Pons (tissue), 1 donor: ENCODE measurements at regions not wholly inside any gene's neighbourhood (a gene's known extent, or its start where the extent isn't known, plus 50 kb on each side); places are given as distances from the start of the nearest gene placed in this dataset.

Experiments used
- DNase-seq: peaks from one replicate; pipeline ENCODE4 v3.0.0-alpha.2; 2016; ENCODE audit warnings: low spot score

- no peak for DNase-seq
Observed at GRCh38 chr10:47231414-47231813, 68.6 kb upstream of the GDF10 start.

GRCh38 chr10:47233631-47234030 is 66.4 kb upstream of the GDF10 start:
- DNase-seq: no peak

- DNase-seq: no peak
Observed at GRCh38 chr10:47235484-47235883, 64.5 kb upstream of the GDF10 start.

DNA sequence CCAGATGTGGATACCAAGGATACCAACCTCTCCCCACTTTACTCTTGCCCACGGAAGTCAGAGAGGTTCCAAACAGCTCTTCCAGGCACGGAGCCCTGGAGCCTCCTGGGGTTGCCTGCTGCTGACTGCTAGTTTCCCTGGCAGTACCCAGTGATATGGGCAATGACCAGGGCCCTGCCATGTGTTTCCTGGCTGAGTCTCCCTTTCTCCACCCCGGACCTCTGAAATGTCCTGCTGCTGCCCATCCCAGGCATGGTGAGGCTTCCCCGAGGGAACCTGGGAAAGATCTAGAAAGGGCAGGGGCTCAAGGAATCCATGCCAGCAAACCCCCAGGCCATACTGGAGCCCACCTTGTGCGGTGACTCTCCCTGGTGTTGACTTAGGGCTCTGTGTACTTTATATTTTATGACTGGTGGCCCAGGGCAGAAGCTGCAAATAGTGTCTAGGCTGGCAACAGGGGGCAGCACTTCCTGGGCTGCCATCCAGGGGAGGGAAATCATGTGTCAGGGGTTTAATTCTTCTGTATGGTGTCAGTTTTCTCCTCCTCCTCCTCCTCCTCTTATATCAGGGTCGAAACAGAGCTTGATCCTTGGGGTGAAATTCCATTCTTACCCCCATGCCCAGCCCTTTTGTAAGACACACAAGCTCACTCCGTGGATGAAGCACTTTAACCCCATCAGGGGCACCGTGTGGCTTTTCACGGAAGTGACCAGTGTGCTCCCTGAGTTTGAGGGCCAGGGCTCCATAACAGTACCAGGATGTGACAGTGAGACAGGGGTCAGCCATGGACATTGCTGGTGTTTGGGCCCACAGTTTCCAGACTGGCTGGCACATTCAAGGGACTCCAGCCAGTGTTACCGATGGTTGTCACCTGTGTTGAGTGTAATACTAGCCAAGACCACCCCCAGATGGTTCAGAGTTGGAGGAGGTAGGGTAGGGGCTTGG is 62.4 kb upstream of the GDF10 start:
- no peak for DNase-seq

DNA sequence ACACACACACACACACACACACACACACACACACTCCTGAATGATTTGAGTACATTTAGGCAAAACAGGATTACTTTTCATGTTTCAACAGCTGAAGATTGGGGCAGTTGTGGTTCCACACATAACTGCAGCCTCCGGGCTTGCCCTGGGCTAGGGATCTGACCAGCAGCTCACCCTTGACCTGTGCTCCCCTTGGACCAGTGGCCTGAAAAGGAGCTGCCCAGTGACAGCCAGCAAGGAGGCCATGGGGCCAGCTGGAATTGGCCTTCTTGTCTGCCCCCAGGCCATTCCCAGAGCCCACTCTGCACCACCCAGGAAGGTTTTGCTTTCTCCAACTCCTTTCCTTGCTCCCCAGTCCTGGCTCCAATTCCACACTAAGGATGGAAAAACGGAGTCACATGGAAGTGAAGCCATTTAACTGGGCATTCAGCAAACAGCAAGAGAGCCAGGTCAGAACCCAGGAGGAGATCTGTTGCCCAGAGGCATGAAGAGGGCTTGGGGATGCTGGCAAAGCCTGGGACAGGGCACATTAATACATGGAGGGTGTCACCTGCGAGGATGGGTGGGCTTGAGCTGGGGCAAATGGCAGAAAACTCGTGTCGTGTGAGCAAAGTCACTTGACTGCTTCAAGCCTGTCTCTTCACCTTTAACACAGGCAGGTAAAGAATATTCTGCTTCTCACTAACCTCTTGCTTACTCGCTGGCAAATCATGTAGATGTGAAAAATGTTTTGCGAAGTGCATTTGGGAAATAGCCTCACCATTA is 61.5 kb upstream of the GDF10 start:
- DNase-seq: no peak

- DNase-seq: no peak
Observed at GRCh38 chr10:47239211-47239610, 60.8 kb upstream of the GDF10 start.

DNA sequence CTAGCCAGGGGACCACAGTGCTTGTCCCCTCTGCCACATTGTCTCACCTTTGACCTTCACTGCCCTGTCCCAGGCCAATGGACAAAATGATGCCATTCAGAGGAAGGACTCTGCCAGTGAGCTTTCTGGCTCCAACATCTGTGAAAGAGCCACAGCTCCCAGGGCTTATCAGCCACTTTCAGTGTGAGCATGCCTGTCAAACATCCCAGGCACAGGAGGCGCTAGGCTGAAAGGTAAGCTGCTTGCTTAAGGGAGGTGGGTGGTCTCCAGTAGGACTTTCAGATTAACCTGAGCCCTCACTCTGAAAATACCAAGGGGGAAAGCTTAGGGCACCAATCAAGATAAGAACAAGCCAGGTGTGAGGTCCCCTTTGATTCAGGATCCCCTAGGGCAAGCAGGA is 59.8 kb upstream of the GDF10 start:
- no peak for DNase-seq

GRCh38 chr10:47241256-47241655 is 58.7 kb upstream of the GDF10 start:
- DNase-seq: no peak

GRCh38 chr10:47241946-47242867 is 57.8 kb upstream of the GDF10 start:
- no peak for DNase-seq

GRCh38 chr10:47243356-47243755 is 56.6 kb upstream of the GDF10 start:
- DNase-seq: no peak

DNA sequence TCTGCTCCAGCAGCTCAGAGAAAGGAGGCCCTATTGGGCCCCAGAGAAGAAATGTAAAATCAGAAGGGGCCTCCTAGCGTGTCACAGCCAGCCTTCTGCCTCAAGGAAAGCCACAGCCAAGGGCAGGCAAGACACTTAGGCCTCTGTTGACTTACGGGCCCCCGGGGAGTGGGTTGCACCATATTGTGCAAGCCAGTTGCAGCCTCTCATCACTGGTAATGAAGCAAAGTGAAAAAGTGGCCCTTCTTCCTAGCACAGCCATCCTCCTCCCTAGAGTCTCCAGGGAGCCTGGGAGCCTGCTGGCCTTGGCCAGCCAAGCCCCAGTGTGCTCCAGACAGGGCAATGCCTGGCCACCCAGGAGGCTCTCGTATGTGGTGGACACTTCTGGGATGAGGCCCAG is 56.2 kb upstream of the GDF10 start:
- no peak for DNase-seq

- DNase-seq: no peak
Observed at GRCh38 chr10:47244560-47245500, 55.2 kb upstream of the GDF10 start.

- DNase-seq: no peak
Observed at GRCh38 chr10:47245731-47246350, 54.2 kb upstream of the GDF10 start.

GRCh38 chr10:47246406-47247147 is 53.4 kb upstream of the GDF10 start:
- DNase-seq: no peak

GRCh38 chr10:47247148-47248059 is 52.6 kb upstream of the GDF10 start:
- no peak for DNase-seq

DNA sequence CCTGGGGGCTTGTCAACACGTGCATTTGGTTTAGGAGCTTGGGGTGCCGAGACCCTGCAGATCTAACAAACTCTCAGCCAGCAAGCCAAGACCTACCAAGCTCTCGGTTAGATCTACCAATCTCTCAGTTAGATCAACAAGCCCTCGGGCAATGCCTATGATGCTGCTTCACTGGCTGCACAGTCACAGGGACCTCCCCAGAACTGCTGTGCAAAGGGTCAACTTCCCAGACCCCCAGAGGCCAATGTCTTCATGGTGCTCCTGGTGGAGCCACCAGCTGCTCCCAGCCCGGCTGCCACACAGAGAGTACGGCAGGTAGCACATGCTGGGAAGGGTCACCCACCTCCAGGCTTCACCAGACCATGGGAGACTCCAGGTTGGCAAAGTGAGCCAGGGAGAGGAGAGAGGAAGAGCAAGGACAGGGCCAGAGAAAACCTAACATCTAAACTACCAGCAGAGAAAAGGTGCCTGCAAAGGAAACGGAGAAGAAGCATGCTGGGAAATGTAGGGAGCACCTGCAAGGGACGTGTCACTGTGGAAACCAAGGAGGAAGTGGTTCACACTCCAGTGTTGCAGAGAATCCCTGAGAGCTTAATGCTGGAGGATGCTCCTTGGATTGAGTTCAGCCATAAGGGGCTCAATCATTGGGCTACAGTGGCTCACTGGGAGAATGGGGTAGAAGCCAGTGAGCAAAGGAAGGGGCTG is 51.5 kb upstream of the GDF10 start:
- no peak for DNase-seq

DNA sequence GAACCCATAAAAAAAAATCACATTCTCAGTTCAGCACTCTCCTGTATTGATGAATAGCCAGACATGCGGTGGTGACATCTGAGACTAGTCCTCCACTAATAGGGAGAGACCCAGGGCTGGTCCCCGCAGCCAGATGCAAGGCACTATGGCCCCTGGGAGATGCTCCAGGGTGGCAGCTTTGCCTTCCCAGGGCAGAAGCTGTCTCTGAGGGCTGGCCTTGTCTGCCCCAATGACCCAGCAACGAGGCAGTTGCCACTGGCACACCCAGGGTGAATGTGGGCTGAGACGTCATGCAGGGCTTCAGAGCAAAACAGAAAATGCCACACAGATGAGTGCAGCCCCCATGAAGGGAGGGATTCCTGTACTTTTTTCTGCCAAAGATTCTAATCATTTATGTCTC is 50.1 kb upstream of the GDF10 start:
- no peak for DNase-seq
